Vagina (tissue), 2 donors: ENCODE measurements at regions not wholly inside any gene's neighbourhood (a gene's known extent, or its start where the extent isn't known, plus 50 kb on each side); places are given as distances from the start of the nearest gene placed in this dataset.

Experiments used
- DNase-seq, 2 donors: peaks; one replicate each; pipeline ENCODE4 v3.0.0-alpha.2; 2017; ENCODE audit errors: extremely low spot score in 2 of 2
- H3K27ac ChIP-seq: fragments of 200-600 bp; sonication (generic); one replicate; pipeline ENCODE4 v1.5.1; 2019
- H3K27me3 ChIP-seq: fragments of 200-600 bp; sonication (generic); one replicate; pipeline ENCODE4 v1.5.1; 2019
- H3K36me3 ChIP-seq, 2 donors: fragments of 200-600 bp; sonication (generic); one replicate each; pipeline ENCODE4 v1.5.1; 2017 to 2019
- H3K4me1 ChIP-seq: fragments of 200-600 bp; sonication (generic); one replicate; pipeline ENCODE4 v1.5.1; 2019
- H3K4me3 ChIP-seq, 2 donors: fragments of 200-600 bp; sonication (generic); 1 replicate in 1 of 2; 2 replicates in 1 of 2; pipeline ENCODE4 v1.5.1; 2016 to 2019
- H3K9me3 ChIP-seq: fragments of 200-600 bp; sonication (generic); one replicate; pipeline ENCODE4 v1.5.1; 2019
- CTCF ChIP-seq, 3 experiments: fragments of 450-650 bp in 2 of 3; fragments of 200-600 bp in 1 of 3; sonication (generic) in 1 of 3; IDR thresholded peaks; one replicate each; pipeline ENCODE4 v1.5.1; 2017 to 2019; ENCODE audit warnings: antibody characterized with exemption in 3 of 3, mild to moderate bottlenecking in 2 of 3, moderate library complexity in 2 of 3
- POLR2A ChIP-seq, 2 donors: fragments of 450-650 bp; IDR thresholded peaks; one replicate each; pipeline ENCODE4 v1.6.1; 2017; ENCODE audit warnings: antibody characterized with exemption in 2 of 2, mild to moderate bottlenecking in 2 of 2, moderate library complexity in 2 of 2
- POLR2AphosphoS5 ChIP-seq, 2 donors: sonication (generic); formaldehyde crosslinking; IDR thresholded peaks; one replicate each; pipeline ENCODE4 v1.9.0; 2017; ENCODE audit warnings: antibody characterized with exemption in 2 of 2, mild to moderate bottlenecking in 2 of 2, low read depth in 1 of 2; ENCODE audit not compliant: insufficient read depth in 1 of 2
- intact Hi-C: fragments of 100-400 bp; cut with DNase I; formaldehyde crosslinking; loops from one replicate; pipeline ENCODE4 v1.15.1; 2023

- no peak for DNase-seq
- Histone ChIP-seq H3K4me3 (no peak overlapping the region), H3K9me3 (no peaks in the 10 kb centered on the region), H3K27ac (no peak overlapping the region), H3K27me3 (no peaks in the 10 kb centered on the region), H3K4me1 (no peaks in the 10 kb centered on the region), H3K36me3 (no peaks in the 10 kb centered on the region)
- TF ChIP-seq POLR2A (IDR thresholded peaks at IDR 0.05) (no peak), CTCF (IDR thresholded peaks at IDR 0.05) (no peak), POLR2AphosphoS5 (IDR thresholded peaks at IDR 0.05; ENCODE audit: insufficient read depth in 1 of 2, low read depth in 1 of 2) (no peak)
- intact Hi-C loops, result no loop called here
These were observed 107.8 kb upstream of the IRX5 start for GRCh38 chr16:54822892-54823291.

GRCh38 chr16:54822492-54822891, 108.2 kb upstream of the IRX5 start:
- H3K4me3 ChIP-seq, result no peak overlapping the region

GRCh38 chr16:54821731-54822130, 108.9 kb upstream of the IRX5 start:
- no peaks in the 10 kb centered on the region for H3K4me1 ChIP-seq
- H3K27me3 ChIP-seq, result no peaks in the 10 kb centered on the region
- H3K4me3 ChIP-seq, result no peak overlapping the region
- no peaks in the 10 kb centered on the region for H3K9me3 ChIP-seq
- H3K36me3 ChIP-seq, result no peaks in the 10 kb centered on the region
- TF ChIP-seq CTCF (IDR thresholded peaks at IDR 0.05) (no peak), POLR2AphosphoS5 (IDR thresholded peaks at IDR 0.05; ENCODE audit: insufficient read depth in 1 of 2, low read depth in 1 of 2) (no peak), POLR2A (IDR thresholded peaks at IDR 0.05) (no peak)
- no peak for DNase-seq
- H3K27ac ChIP-seq, result no peak overlapping the region
- intact Hi-C loops, result no loop called here

More at GRCh38 chr16:54822492-54822891, 108.2 kb upstream of the IRX5 start:
- TF ChIP-seq CTCF (IDR thresholded peaks at IDR 0.05) (no peak), POLR2AphosphoS5 (IDR thresholded peaks at IDR 0.05; ENCODE audit: insufficient read depth in 1 of 2, low read depth in 1 of 2) (no peak), POLR2A (IDR thresholded peaks at IDR 0.05) (no peak)
- intact Hi-C loops, result no loop called here
- no peaks in the 10 kb centered on the region for H3K27me3 ChIP-seq
- no peak for DNase-seq
- H3K27ac ChIP-seq, result no peak overlapping the region
- H3K9me3 ChIP-seq, result no peaks in the 10 kb centered on the region
- no peaks in the 10 kb centered on the region for H3K36me3 ChIP-seq
- H3K4me1 ChIP-seq, result no peaks in the 10 kb centered on the region

GRCh38 chr16:54817940-54818574, 112.6 kb upstream of the IRX5 start:
- TF ChIP-seq CTCF (IDR thresholded peaks at IDR 0.05), result no peak
- TF ChIP-seq POLR2A (IDR thresholded peaks at IDR 0.05), result no peak
- no peak for TF ChIP-seq POLR2AphosphoS5 (IDR thresholded peaks at IDR 0.05; ENCODE audit: insufficient read depth in 1 of 2, low read depth in 1 of 2)
- H3K4me3 ChIP-seq, result no peak overlapping the region
- intact Hi-C loops, result no loop called here
- H3K27ac ChIP-seq, result no peak overlapping the region
- DNase-seq, result no peak
- no peaks in the 10 kb centered on the region for H3K27me3 ChIP-seq
- no peaks in the 10 kb centered on the region for H3K36me3 ChIP-seq
- H3K9me3 ChIP-seq, result no peaks in the 10 kb centered on the region
- H3K4me1 ChIP-seq, result no peaks in the 10 kb centered on the region

- no peak overlapping the region for H3K27ac ChIP-seq
- intact Hi-C loops, result no loop called here
- no peaks in the 10 kb centered on the region for H3K27me3 ChIP-seq
- no peaks in the 10 kb centered on the region for H3K4me1 ChIP-seq
- no peak for TF ChIP-seq POLR2AphosphoS5 (IDR thresholded peaks at IDR 0.05; ENCODE audit: insufficient read depth in 1 of 2, low read depth in 1 of 2)
- TF ChIP-seq POLR2A (IDR thresholded peaks at IDR 0.05), result no peak
- no peak for TF ChIP-seq CTCF (IDR thresholded peaks at IDR 0.05)
- H3K9me3 ChIP-seq, result no peaks in the 10 kb centered on the region
- no peaks in the 10 kb centered on the region for H3K36me3 ChIP-seq
- no peak for DNase-seq
- H3K4me3 ChIP-seq, result no peak overlapping the region
These were observed 113.2 kb upstream of the IRX5 start for GRCh38 chr16:54817432-54817831.
